ENCODE measurements at regions not wholly inside any gene's neighbourhood (a gene's known extent, or its start where the extent isn't known, plus 50 kb on each side); places are given as distances from the start of the nearest gene placed in this dataset.

DNA sequence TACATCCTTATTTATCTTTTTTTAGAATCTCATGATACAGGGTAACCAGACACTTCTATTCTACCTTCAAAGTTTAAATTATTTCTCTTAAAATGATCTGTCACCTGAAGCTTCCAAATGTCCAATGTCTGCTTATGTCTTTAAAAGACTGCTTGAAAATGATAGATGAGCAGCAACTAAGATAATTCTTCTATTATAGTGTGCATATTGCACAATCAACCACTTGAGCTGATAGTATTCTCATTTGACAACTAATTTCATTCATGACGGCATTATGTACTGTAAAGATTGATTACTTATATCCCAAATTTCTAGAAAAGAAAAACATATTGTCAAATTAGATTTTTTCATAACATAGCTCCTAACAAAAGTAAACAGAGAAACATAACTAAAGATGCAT lies 1478.2 kb upstream of the MIR17HG start:
- no peak for DNase-seq (ENCODE audit: low read depth in 1 of 2, low spot score in 1 of 2)
- no peaks in the 10 kb centered on the region for H3K27me3 ChIP-seq (ENCODE audit: insufficient read depth, poor library complexity, severe bottlenecking)
- no peak for TF ChIP-seq CTCF (IDR thresholded peaks at IDR 0.05; ENCODE audit: insufficient read depth, low read length)
- H3K27ac ChIP-seq (replicated peaks) = no peak overlapping the region
- no peak overlapping the region for H3K4me3 ChIP-seq (replicated peaks; ENCODE audit: insufficient read depth, low read length)

- no peak overlapping the region for H3K4me3 ChIP-seq (replicated peaks; ENCODE audit: insufficient read depth, low read length)
- H3K27ac ChIP-seq (replicated peaks) = no peak overlapping the region
- no peak for TF ChIP-seq REST (IDR thresholded peaks at IDR 0.05; ENCODE audit: insufficient replicate concordance, low read depth)
- no peak for TF ChIP-seq SPI1 (IDR thresholded peaks at IDR 0.05; ENCODE audit: borderline replicate concordance, low read depth)
- no peak for TF ChIP-seq CTCF (IDR thresholded peaks at IDR 0.05; ENCODE audit: insufficient read depth, low read length)
- no peak for TF ChIP-seq GABPA (IDR thresholded peaks at IDR 0.05; ENCODE audit: low read depth)
- TF ChIP-seq POLR2AphosphoS5 (IDR thresholded peaks at IDR 0.05; ENCODE audit: low read depth) = no peak
- no peaks in the 10 kb centered on the region for H3K27me3 ChIP-seq (ENCODE audit: insufficient read depth, poor library complexity, severe bottlenecking)
- DNase-seq (ENCODE audit: low read depth in 1 of 2, low spot score in 1 of 2) = no peak
Observed at GRCh38 chr13:89878904-89879303, 1468.6 kb upstream of the MIR17HG start.

DNA sequence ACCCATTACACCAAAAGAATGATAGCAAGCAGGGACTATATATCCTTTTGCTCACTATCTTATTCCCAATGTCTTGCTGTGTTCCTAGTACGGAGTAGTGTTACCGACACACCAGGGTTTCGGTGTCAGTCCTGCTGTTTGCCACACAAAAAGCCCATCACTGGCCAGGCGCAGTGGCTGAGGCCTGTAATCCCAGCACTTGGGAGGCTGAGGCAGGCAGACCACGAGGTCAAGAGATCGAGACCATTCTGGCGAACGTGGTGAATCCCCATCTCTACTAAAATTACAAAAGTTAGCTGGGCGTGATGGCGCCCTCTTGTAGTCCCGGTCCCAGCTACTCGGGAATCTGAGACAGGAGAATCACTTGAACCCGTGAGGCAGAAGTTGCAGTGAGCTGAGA lies 1467.3 kb upstream of the MIR17HG start:
- H3K27me3 ChIP-seq (ENCODE audit: insufficient read depth, poor library complexity, severe bottlenecking) = no peaks in the 10 kb centered on the region
- no peak for DNase-seq (ENCODE audit: low read depth in 1 of 2, low spot score in 1 of 2)
- no peak overlapping the region for H3K27ac ChIP-seq (replicated peaks)
- no peak for TF ChIP-seq REST (IDR thresholded peaks at IDR 0.05; ENCODE audit: insufficient replicate concordance, low read depth)
- TF ChIP-seq GABPA (IDR thresholded peaks at IDR 0.05; ENCODE audit: low read depth) = no peak
- no peak for TF ChIP-seq POLR2AphosphoS5 (IDR thresholded peaks at IDR 0.05; ENCODE audit: low read depth)
- TF ChIP-seq CTCF (IDR thresholded peaks at IDR 0.05; ENCODE audit: insufficient read depth, low read length) = no peak
- TF ChIP-seq SPI1 (IDR thresholded peaks at IDR 0.05; ENCODE audit: borderline replicate concordance, low read depth) = no peak
- H3K4me3 ChIP-seq (replicated peaks; ENCODE audit: insufficient read depth, low read length) = no peak overlapping the region

DNA sequence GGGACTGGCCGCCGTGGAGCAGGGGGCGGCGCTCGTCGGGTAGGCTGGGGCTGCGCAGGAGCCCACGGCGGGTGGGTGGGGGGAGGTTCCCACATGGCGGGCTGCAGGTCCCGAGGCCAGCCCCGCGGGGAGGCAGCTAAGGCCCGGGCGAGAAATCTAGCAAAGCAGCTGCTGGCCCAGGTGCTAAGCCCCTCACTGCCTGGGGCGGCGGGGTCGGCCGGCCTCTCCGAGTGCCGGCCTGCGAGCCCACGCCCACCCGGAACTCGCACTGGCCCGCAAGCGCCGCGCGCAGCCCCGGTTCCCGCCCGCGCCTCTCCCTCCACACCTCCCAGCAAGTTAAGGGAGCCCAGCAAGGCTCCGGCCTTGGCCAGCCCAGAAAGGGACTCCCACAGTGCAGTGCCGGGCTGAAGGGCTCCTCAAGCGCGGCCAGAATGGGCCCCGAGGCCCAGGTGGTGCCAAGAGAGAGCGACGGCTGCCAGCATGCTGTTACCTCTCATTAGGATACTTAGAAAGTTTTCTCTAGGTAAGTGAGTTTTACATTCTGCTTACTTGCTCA lies 1463.5 kb upstream of the MIR17HG start:
- Histone ChIP-seq H3K27ac (replicated peaks) (no peak overlapping the region), H3K27me3 (ENCODE audit: insufficient read depth, poor library complexity, severe bottlenecking) (no peaks in the 10 kb centered on the region), H3K4me3 (replicated peaks; ENCODE audit: insufficient read depth, low read length) (no peak overlapping the region)
- DNase-seq (ENCODE audit: low read depth in 1 of 2, low spot score in 1 of 2) = no peak
- TF ChIP-seq REST (IDR thresholded peaks at IDR 0.05; ENCODE audit: insufficient replicate concordance, low read depth) (no peak), POLR2AphosphoS5 (IDR thresholded peaks at IDR 0.05; ENCODE audit: low read depth) (no peak), CTCF (IDR thresholded peaks at IDR 0.05; ENCODE audit: insufficient read depth, low read length) (no peak), GABPA (IDR thresholded peaks at IDR 0.05; ENCODE audit: low read depth) (no peak), SPI1 (IDR thresholded peaks at IDR 0.05; ENCODE audit: borderline replicate concordance, low read depth) (no peak)
